HAP-1 (cell line): ENCODE measurements at regions not wholly inside any gene's neighbourhood (a gene's known extent, or its start where the extent isn't known, plus 50 kb on each side); places are given as distances from the start of the nearest gene placed in this dataset.

Experiments used
- DNase-seq, 2 experiments: peaks; one replicate each; pipeline ENCODE4 v3.0.0-alpha.2; 2016 to 2020; ENCODE audit warnings: low spot score in 2 of 2
- H3K27me3 ChIP-seq: fragments of 250-450 bp; sonication (Bioruptor Pico); 2 replicates; pipeline ENCODE4 v1.5.1; 2020; ENCODE audit warnings: low read depth, mild to moderate bottlenecking, moderate library complexity
- H3K36me3 ChIP-seq: fragments of 250-450 bp; sonication (Bioruptor Pico); replicated peaks from 2 replicates; pipeline ENCODE4 v1.5.1; 2020; ENCODE audit warnings: mild to moderate bottlenecking
- H3K4me1 ChIP-seq: fragments of 250-450 bp; sonication (Bioruptor Pico); 2 replicates; pipeline ENCODE4 v1.5.1; 2020; ENCODE audit warnings: mild to moderate bottlenecking
- H3K4me3 ChIP-seq: fragments of 250-450 bp; sonication (Bioruptor Pico); 2 replicates; pipeline ENCODE4 v1.5.1; 2020; ENCODE audit warnings: mild to moderate bottlenecking, moderate library complexity
- H3K9me3 ChIP-seq: fragments of 250-450 bp; sonication (Bioruptor Pico); 2 replicates; pipeline ENCODE4 v1.5.1; 2020; ENCODE audit warnings: mild to moderate bottlenecking, moderate library complexity
- in situ Hi-C: fragments of 300-500 bp; cut with MboI; formaldehyde crosslinking; loops from 3 replicates; pipeline ENCODE4 v1.14.3; 2020; ENCODE audit warnings: low sequenced_read_pairs, inconsistent platforms, mixed read lengths

- in situ Hi-C loops = loop anchor here (25.0 kb wide), 1 partner anchor 90 kb away; no protein-coding TSS in a partner anchor
- DNase-seq = no peak
- Histone ChIP-seq H3K4me3 (no peak overlapping the region), H3K36me3 (no peaks in the 10 kb centered on the region), H3K9me3 (no peaks in the 10 kb centered on the region), H3K27me3 (no peaks in the 10 kb centered on the region), H3K4me1 (no peaks in the 10 kb centered on the region)
Observed at GRCh38 chr13:21797736-21798135, 126.9 kb downstream of the FGF9 start.

GRCh38 chr13:21798181-21798580 lies 127.3 kb downstream of the FGF9 start:
- Histone ChIP-seq H3K9me3 (no peaks in the 10 kb centered on the region), H3K4me3 (no peak overlapping the region), H3K27me3 (no peaks in the 10 kb centered on the region), H3K4me1 (no peaks in the 10 kb centered on the region), H3K36me3 (no peaks in the 10 kb centered on the region)
- DNase-seq = no peak
- in situ Hi-C loops = loop anchor here (25.0 kb wide), 1 partner anchor 89 kb away; no protein-coding TSS in a partner anchor

- Histone ChIP-seq H3K4me3 (no peak overlapping the region), H3K9me3 (no peaks in the 10 kb centered on the region), H3K27me3 (no peaks in the 10 kb centered on the region), H3K36me3 (no peaks in the 10 kb centered on the region), H3K4me1 (no peaks in the 10 kb centered on the region)
- in situ Hi-C loops = loop anchor here (25.0 kb wide), 1 partner anchor 88 kb away; no protein-coding TSS in a partner anchor
- no peak for DNase-seq
Observed at GRCh38 chr13:21799671-21800070, 128.8 kb downstream of the FGF9 start.

- no peaks in the 10 kb centered on the region for H3K4me1 ChIP-seq
- no peaks in the 10 kb centered on the region for H3K9me3 ChIP-seq
- no peak overlapping the region for H3K4me3 ChIP-seq
- no peak for DNase-seq
- no peaks in the 10 kb centered on the region for H3K27me3 ChIP-seq
- no peaks in the 10 kb centered on the region for H3K36me3 ChIP-seq
- in situ Hi-C loops = no loop called here
Observed at GRCh38 chr13:21800837-21801616, 130.2 kb downstream of the FGF9 start.

GRCh38 chr13:21805733-21806132 lies 134.9 kb downstream of the FGF9 start:
- in situ Hi-C loops = no loop called here
- 0 out of 2 replicates have a peak, but pooled peaks cover 2% of the 10 kb centered on the region for H3K9me3 ChIP-seq
- H3K4me1 ChIP-seq = no peaks in the 10 kb centered on the region
- no peak for DNase-seq
- no peaks in the 10 kb centered on the region for H3K36me3 ChIP-seq
- no peak overlapping the region for H3K4me3 ChIP-seq
- H3K27me3 ChIP-seq = no peaks in the 10 kb centered on the region

- Histone ChIP-seq H3K4me1 (no peaks in the 10 kb centered on the region), H3K27me3 (no peaks in the 10 kb centered on the region), H3K4me3 (no peak overlapping the region), H3K9me3 (no peaks in the 10 kb centered on the region; the same call in 1 of the 2 replicates), H3K36me3 (no peaks in the 10 kb centered on the region)
- in situ Hi-C loops = no loop called here
- no peak for DNase-seq
Observed at GRCh38 chr13:21812192-21812626, 141.3 kb downstream of the FGF9 start.

GRCh38 chr13:21813110-21813509 lies 142.2 kb downstream of the FGF9 start:
- no peaks in the 10 kb centered on the region; the same call in 1 of the 2 replicates for H3K9me3 ChIP-seq
- no peak for DNase-seq
- H3K27me3 ChIP-seq = no peaks in the 10 kb centered on the region
- no peaks in the 10 kb centered on the region for H3K36me3 ChIP-seq
- no peak overlapping the region for H3K4me3 ChIP-seq
- H3K4me1 ChIP-seq = no peaks in the 10 kb centered on the region
- in situ Hi-C loops = no loop called here

GRCh38 chr13:21813844-21814243 lies 143.0 kb downstream of the FGF9 start:
- DNase-seq = no peak
- in situ Hi-C loops = no loop called here
- Histone ChIP-seq H3K9me3 (no peaks in the 10 kb centered on the region; the same call in 1 of the 2 replicates), H3K4me1 (no peaks in the 10 kb centered on the region), H3K27me3 (no peaks in the 10 kb centered on the region), H3K4me3 (no peak overlapping the region), H3K36me3 (no peaks in the 10 kb centered on the region)

GRCh38 chr13:21814604-21815003 lies 143.7 kb downstream of the FGF9 start:
- H3K9me3 ChIP-seq = no peaks in the 10 kb centered on the region; the same call in 1 of the 2 replicates
- no peak for DNase-seq

GRCh38 chr13:21817878-21818277 lies 147.0 kb downstream of the FGF9 start:
- no peaks in the 10 kb centered on the region for H3K36me3 ChIP-seq
- H3K4me1 ChIP-seq = no peaks in the 10 kb centered on the region
- in situ Hi-C loops = no loop called here
- no peak for DNase-seq
- H3K27me3 ChIP-seq = no peaks in the 10 kb centered on the region
- H3K9me3 ChIP-seq = no peaks in the 10 kb centered on the region; the same call in 1 of the 2 replicates
- H3K4me3 ChIP-seq = no peak overlapping the region

More at GRCh38 chr13:21814604-21815003, 143.7 kb downstream of the FGF9 start:
- Histone ChIP-seq H3K36me3 (no peaks in the 10 kb centered on the region), H3K27me3 (no peaks in the 10 kb centered on the region), H3K4me1 (no peaks in the 10 kb centered on the region), H3K4me3 (no peak overlapping the region)
- in situ Hi-C loops = no loop called here

GRCh38 chr13:21822029-21822428 lies 151.2 kb downstream of the FGF9 start:
- Histone ChIP-seq H3K4me1 (no peaks in the 10 kb centered on the region), H3K36me3 (no peaks in the 10 kb centered on the region), H3K27me3 (no peaks in the 10 kb centered on the region), H3K4me3 (no peak overlapping the region), H3K9me3 (0 out of 2 replicates have a peak, but pooled peaks cover 2% of the 10 kb centered on the region)
- in situ Hi-C loops = no loop called here
- DNase-seq = no peak

GRCh38 chr13:21823416-21823815 lies 152.5 kb downstream of the FGF9 start:
- in situ Hi-C loops = no loop called here
- H3K27me3 ChIP-seq = no peaks in the 10 kb centered on the region

GRCh38 chr13:21823949-21824348 lies 153.1 kb downstream of the FGF9 start:
- Histone ChIP-seq H3K4me3 (no peak overlapping the region), H3K4me1 (no peaks in the 10 kb centered on the region), H3K9me3 (peaks cover 4% of the 10 kb centered on the region; the same call in 1 of the 2 replicates), H3K27me3 (no peaks in the 10 kb centered on the region), H3K36me3 (no peaks in the 10 kb centered on the region)
- in situ Hi-C loops = no loop called here
- no peak for DNase-seq

More at GRCh38 chr13:21823416-21823815, 152.5 kb downstream of the FGF9 start:
- no peak overlapping the region for H3K4me3 ChIP-seq
- H3K4me1 ChIP-seq = no peaks in the 10 kb centered on the region
- no peaks in the 10 kb centered on the region for H3K36me3 ChIP-seq
- 0 out of 2 replicates have a peak, but pooled peaks cover 2% of the 10 kb centered on the region for H3K9me3 ChIP-seq
- DNase-seq = no peak

GRCh38 chr13:21825186-21825585 lies 154.3 kb downstream of the FGF9 start:
- no peak overlapping the region for H3K4me3 ChIP-seq
- H3K36me3 ChIP-seq = no peaks in the 10 kb centered on the region
- no peaks in the 10 kb centered on the region for H3K4me1 ChIP-seq
- no peak for DNase-seq
- H3K27me3 ChIP-seq = no peaks in the 10 kb centered on the region
- in situ Hi-C loops = no loop called here
- peaks cover 4% of the 10 kb centered on the region; the same call in 1 of the 2 replicates for H3K9me3 ChIP-seq
